H9 (cell line): ENCODE measurements at regions not wholly inside any gene's neighbourhood (a gene's known extent, or its start where the extent isn't known, plus 50 kb on each side); places are given as distances from the start of the nearest gene placed in this dataset.
A peak's percentile ranks its signal among the peaks of the same experiment; 100 is the strongest.

Experiments
- DNase-seq: peaks from one replicate; pipeline ENCODE4 v3.0.0-alpha.2; 2017
- H2AFZ ChIP-seq: one replicate; pipeline ENCODE4 v1.6.1; 2013; ENCODE audit warnings: mild to moderate bottlenecking, low read length, control low read depth, moderate library complexity
- H2AK5ac ChIP-seq: 2 replicates; pipeline ENCODE4 v1.6.1; 2013; ENCODE audit warnings: low read length, control low read depth, mixed read lengths; ENCODE audit not compliant: insufficient read length
- H2BK120ac ChIP-seq: one replicate; pipeline ENCODE4 v1.6.1; 2013; ENCODE audit warnings: low read depth, mild to moderate bottlenecking, low read length, control low read depth, inconsistent platforms; ENCODE audit not compliant: poor library complexity, severe bottlenecking
- H2BK12ac ChIP-seq: 2 replicates; pipeline ENCODE4 v1.6.1; 2013; ENCODE audit warnings: low read length, control low read depth, mixed read lengths, low read depth; ENCODE audit not compliant: insufficient read length
- H2BK15ac ChIP-seq: 2 replicates; pipeline ENCODE4 v1.6.1; 2013; ENCODE audit warnings: low read depth, low read length, control low read depth
- H2BK20ac ChIP-seq: one replicate; pipeline ENCODE4 v1.6.1; 2013; ENCODE audit warnings: low read depth, mild to moderate bottlenecking, low read length, control low read depth, inconsistent platforms; ENCODE audit not compliant: poor library complexity, severe bottlenecking
- H2BK5ac ChIP-seq: 2 replicates; pipeline ENCODE4 v1.6.1; 2013; ENCODE audit warnings: low read length, control low read depth, mixed read lengths; ENCODE audit not compliant: insufficient read length
- H3K14ac ChIP-seq: 2 replicates; pipeline ENCODE4 v1.6.1; 2013; ENCODE audit warnings: low read length, control low read depth; ENCODE audit not compliant: insufficient read depth
- H3K18ac ChIP-seq: 2 replicates; pipeline ENCODE4 v1.6.1; 2013; ENCODE audit warnings: low read depth, mild to moderate bottlenecking, mixed read lengths, low read length, control low read depth; ENCODE audit not compliant: insufficient read length
- H3K23ac ChIP-seq: 2 replicates; pipeline ENCODE4 v1.6.1; 2013; ENCODE audit warnings: low read length, control low read depth, mixed read lengths, low read depth; ENCODE audit not compliant: insufficient read length
- H3K23me2 ChIP-seq: 2 replicates; pipeline ENCODE4 v1.6.1; 2013; ENCODE audit warnings: low read depth, mild to moderate bottlenecking, mixed read lengths, low read length, control low read depth; ENCODE audit not compliant: insufficient read length, poor library complexity, severe bottlenecking
- H3K27ac ChIP-seq: 2 replicates; pipeline ENCODE4 v1.5.1; 2013; ENCODE audit warnings: low read length, control low read depth, mixed read lengths, low read depth; ENCODE audit not compliant: insufficient read length
- H3K27me3 ChIP-seq: 2 replicates; pipeline ENCODE4 v1.6.1; 2013; ENCODE audit warnings: low read length, control low read depth, inconsistent platforms; ENCODE audit not compliant: insufficient read depth
- H3K4ac ChIP-seq: 2 replicates; pipeline ENCODE4 v1.6.1; 2013; ENCODE audit warnings: low read depth, mild to moderate bottlenecking, control low read depth, inconsistent platforms, low read length, moderate library complexity
- H3K4me1 ChIP-seq: 2 replicates; pipeline ENCODE4 v1.6.1; 2013; ENCODE audit warnings: low read length, control low read depth, inconsistent platforms; ENCODE audit not compliant: insufficient read depth
- H3K4me2 ChIP-seq: 2 replicates; pipeline ENCODE4 v1.6.1; 2013; ENCODE audit warnings: low read length, control low read depth, mixed read lengths; ENCODE audit not compliant: insufficient read length, insufficient read depth
- H3K56ac ChIP-seq: 2 replicates; pipeline ENCODE4 v1.6.1; 2013; ENCODE audit warnings: low read depth, mild to moderate bottlenecking, mixed read lengths, low read length, control low read depth; ENCODE audit not compliant: insufficient read length
- H3K79me1 ChIP-seq: 2 replicates; pipeline ENCODE4 v1.6.1; 2013; ENCODE audit warnings: low read depth, mild to moderate bottlenecking, moderate library complexity, low read length, control low read depth, inconsistent platforms; ENCODE audit not compliant: insufficient read depth, poor library complexity, severe bottlenecking
- H3K79me2 ChIP-seq: 2 replicates; pipeline ENCODE4 v1.6.1; 2013; ENCODE audit warnings: low read length, control low read depth, inconsistent platforms; ENCODE audit not compliant: insufficient read depth
- H3K9ac ChIP-seq: 2 replicates; pipeline ENCODE4 v1.6.1; 2013; ENCODE audit warnings: low read length, control low read depth, mixed read lengths; ENCODE audit not compliant: insufficient read length; ENCODE audit errors: extremely low read depth
- H3K9me3 ChIP-seq: one replicate; pipeline ENCODE4 v1.6.1; 2013; ENCODE audit warnings: low read depth, low read length, inconsistent platforms; ENCODE audit not compliant: control insufficient read depth
- H3T11ph ChIP-seq: one replicate; pipeline ENCODE4 v1.6.1; 2013; ENCODE audit warnings: mild to moderate bottlenecking, low read length, control low read depth, inconsistent platforms
- H4K20me1 ChIP-seq: one replicate; pipeline ENCODE4 v1.6.1; 2013; ENCODE audit not compliant: control insufficient read depth, insufficient read length, insufficient read depth
- H4K5ac ChIP-seq: 2 replicates; pipeline ENCODE4 v1.6.1; 2013; ENCODE audit warnings: low read depth, mild to moderate bottlenecking, mixed read lengths, low read length, control low read depth; ENCODE audit not compliant: insufficient read length
- H4K8ac ChIP-seq: replicated peaks from 2 replicates; pipeline ENCODE4 v1.6.1; 2013; ENCODE audit warnings: low read length, control low read depth, mixed read lengths, low read depth; ENCODE audit not compliant: insufficient read length
- H4K91ac ChIP-seq: 2 replicates; pipeline ENCODE4 v1.6.1; 2013; ENCODE audit warnings: low read depth, mild to moderate bottlenecking, moderate library complexity, mixed read lengths, low read length, control low read depth; ENCODE audit not compliant: insufficient read length
- H3K27ac Mint-ChIP-seq, 3 experiments: 2 replicates in 2 of 3; 3 replicates in 1 of 3; pipeline ENCODE4 v1.8.0; 2020 to 2021; ENCODE audit warnings: mixed read lengths in 3 of 3, mild to moderate bottlenecking in 1 of 3, moderate library complexity in 1 of 3
- H3K27me3 Mint-ChIP-seq: 2 replicates; pipeline ENCODE4 v1.8.0; 2021; ENCODE audit warnings: low read depth, mild to moderate bottlenecking, moderate library complexity, mixed read lengths
- H3K36me3 Mint-ChIP-seq, 3 experiments: 2 replicates in 2 of 3; 3 replicates in 1 of 3; pipeline ENCODE4 v1.8.0; 2020 to 2021; ENCODE audit warnings: low read depth in 3 of 3, mixed read lengths in 3 of 3; ENCODE audit not compliant: insufficient read depth in 1 of 3
- H3K4me1 Mint-ChIP-seq, 2 experiments: 2 replicates each; pipeline ENCODE4 v1.8.0; 2020; ENCODE audit warnings: mixed read lengths in 2 of 2
- H3K4me3 Mint-ChIP-seq, 2 experiments: 2 replicates in 1 of 2; 3 replicates in 1 of 2; pipeline ENCODE4 v1.8.0; 2020 to 2021; ENCODE audit warnings: mild to moderate bottlenecking in 2 of 2, mixed read lengths in 2 of 2, moderate library complexity in 1 of 2
- H3K9me3 Mint-ChIP-seq, 2 experiments: 2 replicates in 1 of 2; 3 replicates in 1 of 2; pipeline ENCODE4 v1.8.0; 2020; ENCODE audit warnings: mild to moderate bottlenecking in 2 of 2, mixed read lengths in 2 of 2, moderate library complexity in 1 of 2
- CTCF ChIP-seq: fragments of 200-600 bp; sonication (generic); conservative IDR thresholded peaks from 3 replicates; pipeline ENCODE4 v1.8.0; 2021; ENCODE audit warnings: antibody characterized with exemption, mild to moderate bottlenecking
- WGBS: extraction: QIAGEN DNeasy Blood & Tissue Kit; methylation state at CpG from one replicate; pipeline ENCODE4 v1.1.7; 2013; ENCODE audit warnings: missing lambda C conversion rate, low lambda C conversion rate, mixed read lengths; ENCODE audit not compliant: insufficient read length; ENCODE audit errors: extremely low coverage; 5-methylcytosine and 5-hydroxymethylcytosine counted together

- H3K27me3 Mint-ChIP-seq = no peaks in the 10 kb centered on the region; the same call in 1 of the 2 replicates
- Histone ChIP-seq H2AFZ (no peak overlapping the region), H3K14ac (no peak overlapping the region), H3T11ph (no peak overlapping the region), H3K79me1 (no peaks in the 10 kb centered on the region), H4K8ac (no peak overlapping the region), H3K27me3 (no peaks in the 10 kb centered on the region), H3K9ac (no peak overlapping the region), H2AK5ac (no peak overlapping the region), H2BK120ac (no peak overlapping the region), H3K23ac (no peak overlapping the region), H3K9me3 (no peaks in the 10 kb centered on the region), H2BK12ac (no peak overlapping the region), H3K56ac (no peak overlapping the region), H3K27ac (no peak overlapping the region), H3K4me2 (no peak overlapping the region), H4K5ac (no peak overlapping the region), H3K18ac (no peak overlapping the region), H2BK20ac (no peak overlapping the region), H2BK15ac (no peak overlapping the region), H4K91ac (no peak overlapping the region), H2BK5ac (no peak overlapping the region), H3K4ac (no peak overlapping the region), H4K20me1 (no peaks in the 10 kb centered on the region), H3K79me2 (no peaks in the 10 kb centered on the region), H3K23me2 (no peaks in the 10 kb centered on the region), H3K4me1 (peaks cover 3% of the 10 kb centered on the region)
- H3K4me3 Mint-ChIP-seq = peak overlapping the region; percentile 5 to 49; a peak in 2 of 5 replicates
- no CpG with 5 or more reads among the region's 1 CpG for WGBS
- peaks cover 2 to 16% (median 8%) of the 10 kb centered on the region in 3 experiments; a peak in 6 of 7 replicates for H3K36me3 Mint-ChIP-seq
- peaks cover 29% of the 10 kb centered on the region in 2 experiments for H3K4me1 Mint-ChIP-seq
- peak overlapping the region; percentile 2 to 81 (median 78); a peak in 5 of 7 replicates for H3K27ac Mint-ChIP-seq
- H3K9me3 Mint-ChIP-seq = peaks cover 10 to 16% of the 10 kb centered on the region in 2 experiments; a peak in 4 of 5 replicates
- TF ChIP-seq CTCF = no peak
- no peak for DNase-seq
Observed at GRCh38 chr13:102495663-102496062, 93.8 kb upstream of the FGF14 start.
